H54 (cell line): ENCODE measurements at regions not wholly inside any gene's neighbourhood (a gene's known extent, or its start where the extent isn't known, plus 50 kb on each side); places are given as distances from the start of the nearest gene placed in this dataset.

ENCODE experiments used
- DNase-seq: peaks from one replicate; pipeline ENCODE4 v3.0.0; 2011; ENCODE audit warnings: low spot score, mixed read lengths; ENCODE audit not compliant: insufficient read length
- FAIRE-seq: peaks from 3 replicates; lab custom pipeline; 2011; peaks lifted over from hg19 to GRCh38; lab: Jason Lieb, UNC
- POLR2A ChIP-seq: IDR thresholded peaks from 2 replicates; pipeline ENCODE4 v1.6.1; 2011; ENCODE audit warnings: low read depth, mild to moderate bottlenecking, low read length

DNA sequence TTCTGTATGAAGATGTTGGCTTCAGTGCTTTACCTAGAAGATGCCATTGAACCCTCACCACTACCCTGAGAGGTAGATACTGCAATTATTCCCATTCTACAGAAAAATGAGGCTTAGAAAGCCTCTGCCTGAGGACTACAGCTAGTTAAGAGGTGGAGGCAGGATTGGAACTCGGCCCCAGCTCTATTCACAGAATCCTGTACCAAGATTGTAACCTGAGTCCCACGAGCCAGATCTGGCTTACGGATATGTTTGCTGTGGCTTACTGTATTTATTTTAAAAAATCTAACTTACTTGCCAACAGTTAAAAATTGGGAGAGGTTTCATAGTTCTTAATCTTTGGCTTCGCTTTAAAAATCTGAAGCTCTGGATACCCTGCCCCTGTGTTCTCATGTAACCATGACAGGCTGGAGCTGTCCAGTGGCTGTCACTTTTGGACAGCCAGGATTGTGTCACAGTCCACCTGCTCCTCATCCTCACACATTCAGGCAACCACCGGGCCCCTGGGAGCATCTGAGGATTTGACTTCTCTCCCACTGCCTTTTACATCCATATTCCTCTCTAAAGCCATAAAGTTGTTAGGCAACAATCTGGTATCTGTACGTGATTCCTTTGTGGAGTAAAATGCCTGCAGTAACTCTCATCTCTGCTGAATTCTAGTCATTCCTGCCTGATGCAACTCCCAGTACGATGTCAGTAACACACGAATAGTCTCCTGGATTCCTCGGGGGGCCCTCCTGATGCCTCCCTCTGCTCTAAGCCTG, 160.8 kb upstream of the SERP2 start:
- no peak for TF ChIP-seq POLR2A
- FAIRE-seq (no peak), DNase-seq (no peak)

DNA sequence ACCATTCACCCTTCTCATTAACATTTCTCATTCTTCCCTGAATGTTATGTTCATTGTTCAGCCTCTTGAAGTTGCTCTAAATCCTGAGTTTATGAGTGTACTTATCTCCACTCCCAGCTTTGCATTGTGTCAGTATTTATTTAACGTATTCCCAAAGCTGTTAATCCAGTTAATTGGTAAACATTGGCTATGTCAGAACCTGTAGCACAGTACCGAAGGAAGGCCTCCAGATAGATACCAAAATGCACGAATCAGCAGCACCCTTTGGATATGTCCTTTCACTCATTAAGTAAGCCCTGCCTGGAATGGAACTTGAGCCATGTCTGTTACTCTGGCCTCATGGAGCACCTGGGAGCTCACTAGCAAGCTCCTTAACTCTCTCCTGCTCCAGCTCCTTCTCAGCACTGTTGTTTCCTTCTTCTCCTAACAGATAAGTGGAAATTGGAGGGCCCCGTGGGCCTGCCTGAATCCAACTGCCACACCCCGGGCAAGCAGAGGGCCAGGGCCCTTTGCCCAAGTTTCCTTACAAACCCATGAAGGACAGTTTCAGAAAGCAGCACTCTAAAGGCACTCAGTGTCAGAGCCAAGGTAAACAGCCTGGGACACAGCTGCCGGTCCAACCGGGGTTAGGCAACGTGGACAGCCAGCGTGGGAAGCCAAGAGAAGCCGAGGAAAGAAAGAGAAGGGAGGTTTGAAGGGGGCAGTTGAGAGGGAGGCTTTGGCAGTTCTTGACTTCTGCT, 155.0 kb upstream of the SERP2 start:
- FAIRE-seq, result no peak

DNA sequence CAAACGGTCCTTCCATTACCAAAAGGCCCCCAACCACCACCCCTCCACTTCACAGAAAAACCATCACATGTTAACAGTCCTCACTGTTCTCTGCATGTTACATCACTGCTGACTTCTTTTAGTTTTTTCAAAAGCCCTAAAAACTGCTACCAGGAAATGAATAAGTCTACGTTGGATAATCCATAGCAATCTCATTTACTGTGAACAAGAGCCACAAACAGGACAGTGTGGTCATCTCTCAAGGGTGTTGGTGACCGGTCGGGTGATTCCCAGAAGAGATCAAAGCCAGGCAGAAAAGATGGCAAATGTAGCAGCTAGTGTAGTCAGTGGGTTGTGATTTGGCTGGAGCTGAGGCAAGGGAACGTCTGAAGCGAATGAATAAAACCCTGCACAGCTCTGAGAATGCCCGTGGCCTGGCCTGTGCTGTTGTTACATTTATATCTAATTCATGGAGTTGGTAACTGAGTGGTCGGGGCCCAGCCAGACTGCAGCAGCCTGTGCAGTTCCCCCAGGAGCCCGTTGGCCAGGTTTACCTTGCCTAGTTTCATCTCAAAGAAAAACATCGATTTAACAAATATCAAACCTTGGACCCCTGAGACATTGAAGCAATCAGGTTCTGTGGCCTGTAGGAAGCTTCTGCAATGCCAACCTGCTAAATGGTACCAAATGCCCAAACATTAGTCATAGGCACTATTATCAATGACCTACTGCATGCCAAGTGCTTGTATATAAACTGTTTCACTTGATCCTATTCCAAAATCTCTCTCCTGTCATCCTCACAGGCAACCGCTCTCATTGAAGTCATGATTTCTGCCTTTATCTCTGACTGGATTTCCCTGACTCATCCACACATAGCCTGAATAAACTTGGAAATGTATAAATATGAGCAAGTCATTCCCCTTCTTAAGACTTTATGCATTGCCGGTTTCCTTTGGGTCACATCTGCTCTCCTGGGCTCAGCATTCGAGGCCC, 153.8 kb upstream of the SERP2 start:
- DNase-seq, result peak; percentile 14
- FAIRE-seq, result no peak
- no peak for TF ChIP-seq POLR2A

More for the DNA sequence above, 155.0 kb upstream of the SERP2 start:
- DNase-seq, result no peak
- no peak for TF ChIP-seq POLR2A

- FAIRE-seq (no peak), DNase-seq (no peak)
- no peak for TF ChIP-seq POLR2A
These were observed 152.7 kb upstream of the SERP2 start for GRCh38 chr13:44220948-44221347.

DNA sequence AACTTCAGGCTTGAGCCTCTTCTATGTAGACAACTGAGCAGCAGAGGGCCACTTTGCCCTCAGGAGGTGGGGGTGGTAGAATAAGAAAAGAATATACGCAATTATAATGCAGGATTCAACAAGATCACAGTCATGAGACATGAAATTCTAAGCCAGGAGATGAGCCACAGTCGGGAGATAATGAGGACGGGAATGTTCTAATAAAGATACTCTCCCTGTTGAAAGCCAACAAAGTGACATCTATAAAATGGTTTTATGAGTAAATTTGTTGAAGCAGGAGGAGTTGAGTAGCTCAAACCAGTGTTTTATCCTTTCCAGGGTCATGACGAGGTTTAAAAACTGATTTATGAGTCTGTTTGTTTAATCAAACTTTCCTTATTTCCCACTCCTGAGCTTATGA, 152.0 kb upstream of the SERP2 start:
- TF ChIP-seq POLR2A, result no peak
- no peak for DNase-seq
- no peak for FAIRE-seq

DNA sequence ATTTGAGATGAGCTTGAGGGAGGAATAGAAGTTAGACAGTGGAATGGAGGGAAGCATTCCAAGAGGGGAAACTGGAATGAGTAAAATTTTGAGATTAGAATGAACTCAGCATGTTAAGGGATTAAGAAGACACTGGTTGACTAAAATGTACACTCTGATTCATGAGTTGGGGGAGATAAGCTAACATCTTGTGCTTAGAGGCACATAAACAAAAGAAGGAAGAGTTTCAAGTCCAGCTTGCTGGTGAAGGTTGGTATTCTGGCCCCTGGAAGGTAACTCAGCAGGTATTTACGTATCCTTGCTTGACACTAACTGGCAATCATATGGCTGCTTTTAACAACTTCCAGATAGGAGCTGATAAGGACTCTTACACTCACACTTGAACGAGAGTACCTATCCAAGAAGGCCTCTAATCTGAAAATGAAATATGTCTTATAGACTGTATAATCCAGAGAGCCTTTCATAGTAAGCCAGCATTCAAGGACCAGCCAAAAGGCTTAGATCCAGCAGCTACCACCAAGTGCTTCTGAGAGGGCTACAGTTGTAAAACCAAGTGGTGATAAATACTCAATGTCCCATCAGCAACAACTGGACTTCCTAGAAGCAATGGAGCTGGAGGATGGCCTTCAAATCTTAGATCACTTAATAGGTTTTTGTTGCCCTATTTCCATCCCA, 149.7 kb upstream of the SERP2 start:
- DNase-seq (no peak), FAIRE-seq (no peak)
- no peak for TF ChIP-seq POLR2A

- FAIRE-seq, result no peak
- no peak for DNase-seq
- TF ChIP-seq POLR2A, result no peak
These were observed 149.0 kb upstream of the SERP2 start for GRCh38 chr13:44224450-44225149.

GRCh38 chr13:44229371-44230030, 144.1 kb upstream of the SERP2 start:
- DNase-seq, result no peak
- no peak for FAIRE-seq
- TF ChIP-seq POLR2A, result no peak

DNA sequence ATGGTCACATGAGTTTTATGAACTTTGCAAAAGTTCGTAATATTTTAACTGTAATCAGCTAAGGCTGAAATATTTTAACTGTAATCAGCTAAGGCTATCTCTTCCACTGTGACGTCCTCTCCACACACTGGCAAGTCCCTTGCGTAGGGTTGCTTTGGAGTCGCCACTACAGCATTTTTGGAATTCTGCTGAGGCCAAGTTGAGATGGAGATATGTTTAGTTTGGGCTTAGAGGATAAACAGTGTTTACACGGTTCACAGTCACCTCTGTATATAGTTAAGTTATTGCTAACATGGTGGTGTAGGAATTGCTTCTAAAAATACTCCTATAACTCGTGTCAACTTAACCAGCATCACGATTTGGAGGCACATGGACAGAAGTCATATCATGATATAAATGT, 143.6 kb upstream of the SERP2 start:
- no peak for TF ChIP-seq POLR2A
- DNase-seq (no peak), FAIRE-seq (no peak)

DNA sequence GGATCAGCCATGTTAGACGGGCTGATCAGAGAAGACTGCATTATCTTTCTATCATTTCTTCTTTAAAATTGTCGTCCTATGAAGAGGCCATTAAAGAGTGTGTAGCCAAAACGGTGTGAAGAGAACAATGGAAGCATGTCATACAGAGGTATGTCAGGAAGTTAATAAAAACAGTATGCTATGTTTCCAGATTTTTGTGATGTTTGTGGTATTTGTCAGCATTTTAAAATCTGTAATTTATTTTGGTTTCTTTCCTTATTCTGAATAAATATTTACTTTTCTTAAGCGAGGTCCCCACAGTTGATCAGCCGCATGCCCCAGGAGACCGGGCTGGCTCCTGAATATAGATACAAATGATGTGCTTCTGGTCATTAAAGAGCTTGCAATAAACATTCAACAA, 142.9 kb upstream of the SERP2 start:
- DNase-seq (no peak), FAIRE-seq (no peak)
- no peak for TF ChIP-seq POLR2A

DNA sequence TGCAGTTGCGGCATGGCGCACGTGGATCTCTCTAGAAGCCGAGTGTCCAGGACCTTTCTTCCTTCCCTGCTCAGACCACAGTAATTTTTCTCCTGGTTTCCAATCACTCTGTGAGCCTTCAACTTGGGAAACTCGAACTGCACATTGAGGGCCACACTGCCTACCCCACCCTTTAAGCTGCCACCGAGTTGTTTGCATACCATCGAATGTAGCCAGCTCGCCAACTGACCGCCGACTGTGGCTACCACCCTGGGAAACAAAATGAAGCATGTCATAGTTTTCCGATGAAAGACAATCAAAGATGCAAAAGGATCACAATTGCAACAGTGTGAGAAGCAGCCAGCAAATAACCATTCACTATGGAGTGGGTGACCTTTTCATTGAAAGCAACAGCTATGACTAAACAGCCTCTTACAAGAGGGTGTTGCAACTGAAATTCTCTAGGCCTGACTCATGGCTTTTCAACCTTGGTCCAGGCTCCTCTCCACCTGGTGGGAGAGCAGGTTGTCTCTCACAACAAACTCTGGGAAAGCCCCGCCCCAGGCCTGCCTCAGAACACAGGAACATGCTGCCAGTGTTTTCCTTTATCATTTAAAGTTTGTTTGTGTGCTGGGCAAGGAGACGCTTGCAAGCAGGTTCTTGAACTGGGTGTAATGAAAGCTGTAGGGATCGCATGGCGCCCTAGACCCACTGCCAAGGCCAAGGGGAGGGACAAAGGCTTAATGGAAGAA, 141.7 kb upstream of the SERP2 start:
- TF ChIP-seq POLR2A, result no peak
- DNase-seq, result peak; percentile 45
- FAIRE-seq, result peak; percentile 92

GRCh38 chr13:44232774-44233173, 140.8 kb upstream of the SERP2 start:
- FAIRE-seq (no peak), DNase-seq (no peak)
- no peak for TF ChIP-seq POLR2A
